ENCODE measurements at regions not wholly inside any gene's neighbourhood (a gene's known extent, or its start where the extent isn't known, plus 50 kb on each side); places are given as distances from the start of the nearest gene placed in this dataset.

DNA sequence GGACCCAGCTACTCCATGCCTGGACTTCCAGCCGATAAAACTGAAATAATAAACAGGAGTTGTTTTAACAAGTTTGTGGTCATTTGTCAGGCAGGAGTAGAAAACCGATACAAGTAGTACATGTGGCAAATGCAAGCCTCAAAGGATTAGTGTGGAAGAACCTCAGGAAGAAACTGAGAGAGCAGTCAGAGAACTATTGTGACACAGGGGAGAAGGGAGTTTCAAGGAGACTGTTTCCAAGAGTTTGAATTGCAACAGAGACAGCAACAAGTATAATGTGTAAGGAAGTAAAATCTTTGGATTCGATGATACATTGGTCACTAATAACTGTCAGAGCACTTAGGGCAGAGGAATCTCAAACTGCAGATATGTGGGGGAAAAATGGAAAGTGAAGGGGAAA lies 450.6 kb upstream of the ARHGEF26 start:
- Mint-ChIP-seq H3K27ac (no peak overlapping the region), H3K4me1 (no peaks in the 10 kb centered on the region), H3K9me3 (no peaks in the 10 kb centered on the region), H3K4me3 (no peak overlapping the region), H3K36me3 (no peaks in the 10 kb centered on the region), H3K27me3 (ENCODE audit: insufficient read depth, low read depth) (no peaks in the 10 kb centered on the region)
- Histone ChIP-seq H3K27me3 (no peaks in the 10 kb centered on the region), H3K27ac (no peak overlapping the region), H3K4me2 (no peak overlapping the region), H3K4me3 (no peak overlapping the region), H3K79me2 (ENCODE audit: low read depth) (no peaks in the 10 kb centered on the region), H3K36me3 (no peaks in the 10 kb centered on the region), H2AFZ (replicated peaks) (no peak overlapping the region), H3K9ac (no peak overlapping the region), H3K9me3 (ENCODE audit: low read depth) (no peaks in the 10 kb centered on the region), H3K4me1 (no peaks in the 10 kb centered on the region), H4K20me1 (ENCODE audit: low read depth) (no peaks in the 10 kb centered on the region), H3F3A (ENCODE audit: low read depth) (no peaks in the 10 kb centered on the region)
- TF ChIP-seq, protein P1, sequence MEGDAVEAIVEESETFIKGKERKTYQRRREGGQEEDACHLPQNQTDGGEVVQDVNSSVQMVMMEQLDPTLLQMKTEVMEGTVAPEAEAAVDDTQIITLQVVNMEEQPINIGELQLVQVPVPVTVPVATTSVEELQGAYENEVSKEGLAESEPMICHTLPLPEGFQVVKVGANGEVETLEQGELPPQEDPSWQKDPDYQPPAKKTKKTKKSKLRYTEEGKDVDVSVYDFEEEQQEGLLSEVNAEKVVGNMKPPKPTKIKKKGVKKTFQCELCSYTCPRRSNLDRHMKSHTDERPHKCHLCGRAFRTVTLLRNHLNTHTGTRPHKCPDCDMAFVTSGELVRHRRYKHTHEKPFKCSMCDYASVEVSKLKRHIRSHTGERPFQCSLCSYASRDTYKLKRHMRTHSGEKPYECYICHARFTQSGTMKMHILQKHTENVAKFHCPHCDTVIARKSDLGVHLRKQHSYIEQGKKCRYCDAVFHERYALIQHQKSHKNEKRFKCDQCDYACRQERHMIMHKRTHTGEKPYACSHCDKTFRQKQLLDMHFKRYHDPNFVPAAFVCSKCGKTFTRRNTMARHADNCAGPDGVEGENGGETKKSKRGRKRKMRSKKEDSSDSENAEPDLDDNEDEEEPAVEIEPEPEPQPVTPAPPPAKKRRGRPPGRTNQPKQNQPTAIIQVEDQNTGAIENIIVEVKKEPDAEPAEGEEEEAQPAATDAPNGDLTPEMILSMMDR (IDR thresholded peaks at IDR 0.05): no peak
- TF ChIP-seq EZH2phosphoT487 (IDR thresholded peaks at IDR 0.05) (no peak), EZH2 (IDR thresholded peaks at IDR 0.05) (no peak)
- no peak for DNase-seq (ENCODE audit: low spot score)

GRCh38 chr3:153673853-153674252 lies 447.3 kb upstream of the ARHGEF26 start:
- H3K9me3 Mint-ChIP-seq: no peaks in the 10 kb centered on the region
- no peak overlapping the region for H3K4me3 Mint-ChIP-seq
- Histone ChIP-seq H3K4me1 (no peaks in the 10 kb centered on the region), H3K9ac (no peak overlapping the region), H2AFZ (replicated peaks) (no peak overlapping the region), H3K27me3 (no peaks in the 10 kb centered on the region), H4K20me1 (ENCODE audit: low read depth) (no peaks in the 10 kb centered on the region), H3F3A (ENCODE audit: low read depth) (no peaks in the 10 kb centered on the region), H3K4me3 (no peak overlapping the region), H3K79me2 (ENCODE audit: low read depth) (no peaks in the 10 kb centered on the region), H3K9me3 (ENCODE audit: low read depth) (no peaks in the 10 kb centered on the region), H3K27ac (no peak overlapping the region), H3K36me3 (no peaks in the 10 kb centered on the region), H3K4me2 (no peak overlapping the region)
- no peaks in the 10 kb centered on the region for H3K36me3 Mint-ChIP-seq
- H3K27ac Mint-ChIP-seq: no peak overlapping the region
- H3K27me3 Mint-ChIP-seq (ENCODE audit: insufficient read depth, low read depth): no peaks in the 10 kb centered on the region
- no peak for TF ChIP-seq EZH2phosphoT487 (IDR thresholded peaks at IDR 0.05)
- no peak for TF ChIP-seq EZH2 (IDR thresholded peaks at IDR 0.05)
- TF ChIP-seq, protein P1 (IDR thresholded peaks at IDR 0.05): no peak
- DNase-seq (ENCODE audit: low spot score): no peak
- no peaks in the 10 kb centered on the region for H3K4me1 Mint-ChIP-seq

GRCh38 chr3:153679714-153680113 lies 441.5 kb upstream of the ARHGEF26 start:
- Histone ChIP-seq H3K4me3 (no peak overlapping the region), H2AFZ (replicated peaks) (no peak overlapping the region), H3K36me3 (no peaks in the 10 kb centered on the region), H4K20me1 (ENCODE audit: low read depth) (no peaks in the 10 kb centered on the region), H3K27ac (no peak overlapping the region), H3F3A (ENCODE audit: low read depth) (no peaks in the 10 kb centered on the region), H3K27me3 (no peaks in the 10 kb centered on the region), H3K9me3 (ENCODE audit: low read depth) (no peaks in the 10 kb centered on the region), H3K4me1 (no peaks in the 10 kb centered on the region), H3K9ac (no peak overlapping the region), H3K79me2 (ENCODE audit: low read depth) (no peaks in the 10 kb centered on the region), H3K4me2 (no peak overlapping the region)
- Mint-ChIP-seq H3K9me3 (no peaks in the 10 kb centered on the region), H3K4me3 (no peak overlapping the region), H3K36me3 (no peaks in the 10 kb centered on the region), H3K27me3 (ENCODE audit: insufficient read depth, low read depth) (no peaks in the 10 kb centered on the region), H3K4me1 (no peaks in the 10 kb centered on the region), H3K27ac (no peak overlapping the region)
- DNase-seq (ENCODE audit: low spot score): no peak
- TF ChIP-seq EZH2phosphoT487 (IDR thresholded peaks at IDR 0.05) (no peak), EZH2 (IDR thresholded peaks at IDR 0.05) (no peak)
- TF ChIP-seq, protein P1 (IDR thresholded peaks at IDR 0.05): no peak

DNA sequence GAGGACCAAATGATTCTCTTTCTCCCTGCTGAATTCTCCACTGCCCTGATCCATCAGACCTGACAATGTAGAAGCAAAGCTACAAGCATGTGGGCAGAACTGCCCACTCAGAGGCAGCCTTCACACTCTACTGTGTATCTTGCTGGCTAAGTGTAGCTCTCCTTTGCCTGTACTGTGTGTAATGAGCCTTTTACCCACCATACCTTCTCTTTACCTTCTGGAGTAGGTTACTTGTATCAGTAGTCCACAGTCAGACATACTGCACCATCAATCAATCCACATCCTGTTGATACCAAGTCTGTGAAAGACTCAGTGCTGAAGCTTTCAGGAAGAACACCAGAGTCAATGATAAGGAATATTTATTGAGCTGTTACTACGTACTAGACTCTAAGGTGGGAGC lies 440.7 kb upstream of the ARHGEF26 start:
- H3K9ac ChIP-seq: no peak overlapping the region
- H3K9me3 Mint-ChIP-seq: no peaks in the 10 kb centered on the region
- no peaks in the 10 kb centered on the region for H3K36me3 Mint-ChIP-seq
- H3K4me1 Mint-ChIP-seq: no peaks in the 10 kb centered on the region
- H2AFZ ChIP-seq (replicated peaks): no peak overlapping the region
- no peak for DNase-seq (ENCODE audit: low spot score)
- no peak overlapping the region for H3K4me3 Mint-ChIP-seq
- no peak overlapping the region for H3K4me3 ChIP-seq
- H3K27ac ChIP-seq: no peak overlapping the region
- no peaks in the 10 kb centered on the region for H3K27me3 ChIP-seq
- H3K4me1 ChIP-seq: no peaks in the 10 kb centered on the region
- TF ChIP-seq EZH2phosphoT487 (IDR thresholded peaks at IDR 0.05) (no peak), EZH2 (IDR thresholded peaks at IDR 0.05) (no peak)
- TF ChIP-seq, protein P1 (IDR thresholded peaks at IDR 0.05): no peak
- H3F3A ChIP-seq (ENCODE audit: low read depth): no peaks in the 10 kb centered on the region
- no peaks in the 10 kb centered on the region for H3K36me3 ChIP-seq
- no peak overlapping the region for H3K27ac Mint-ChIP-seq
- H3K27me3 Mint-ChIP-seq (ENCODE audit: insufficient read depth, low read depth): no peaks in the 10 kb centered on the region
- H3K9me3 ChIP-seq (ENCODE audit: low read depth): no peaks in the 10 kb centered on the region
- no peak overlapping the region for H3K4me2 ChIP-seq
- no peaks in the 10 kb centered on the region for H3K79me2 ChIP-seq (ENCODE audit: low read depth)
- H4K20me1 ChIP-seq (ENCODE audit: low read depth): no peaks in the 10 kb centered on the region
